Mammary epithelial cell (primary cell): ENCODE measurements at regions not wholly inside any gene's neighbourhood (a gene's known extent, or its start where the extent isn't known, plus 50 kb on each side); places are given as distances from the start of the nearest gene placed in this dataset.

ENCODE experiments used
- CTCF ChIP-seq, 2 donors: IDR thresholded peaks in 1 of 2; conservative IDR thresholded peaks in 1 of 2; 2 replicates each; pipeline ENCODE4 v1.5.1; 2011 to 2012; ENCODE audit warnings: inconsistent platforms in 2 of 2, low read length in 2 of 2, mild to moderate bottlenecking in 2 of 2, control low read depth in 1 of 2, low read depth in 1 of 2; ENCODE audit not compliant: insufficient read depth in 1 of 2; ENCODE audit errors: extremely low read depth in 1 of 2
- EZH2 ChIP-seq: IDR thresholded peaks from 2 replicates; pipeline ENCODE4 v1.6.1; 2012; ENCODE audit warnings: low read length, inconsistent platforms, borderline replicate concordance

DNA sequence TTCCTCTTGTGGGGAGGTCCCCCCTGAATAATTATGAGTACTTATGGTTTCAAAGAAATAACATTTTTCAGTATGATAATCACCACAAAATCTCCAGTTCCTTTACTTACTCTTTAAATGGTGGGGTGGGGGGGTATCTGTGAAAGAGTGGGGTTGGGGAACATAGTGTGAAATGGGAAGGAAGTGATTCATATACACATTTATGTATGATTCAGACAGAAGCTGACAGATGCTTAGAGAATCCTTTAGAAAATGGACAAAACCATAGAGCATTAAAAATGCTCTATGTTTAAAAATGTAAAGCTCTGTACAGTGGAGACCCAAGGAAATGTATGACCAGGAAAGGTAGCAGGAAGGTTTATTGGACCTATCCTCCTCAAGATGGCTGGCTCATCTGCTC is 267.5 kb upstream of the GRIA1 start:
- no peak for TF ChIP-seq CTCF (conservative IDR thresholded peaks at IDR 0.05 in 1 of 2, IDR thresholded peaks at IDR 0.05 in 1 of 2; ENCODE audit: extremely low read depth in 1 of 2, insufficient read depth in 1 of 2, low read depth in 1 of 2, low read length in 2 of 2)
- no peak for TF ChIP-seq EZH2
